ENCODE measurements at regions not wholly inside any gene's neighbourhood (a gene's known extent, or its start where the extent isn't known, plus 50 kb on each side); places are given as distances from the start of the nearest gene placed in this dataset.
"Not testable (repeated sequence)": the region's sequence is repeated elsewhere in the genome, so short reads cannot be mapped to it uniquely, and the experiment has no call there.

GRCh38 chr4:101415962-101416361, 68.6 kb upstream of the PPP3CA start:
- no peak for DNase-seq

- no peak for DNase-seq
These were observed 67.2 kb upstream of the PPP3CA start for GRCh38 chr4:101414496-101414895.

- DNase-seq, result no peak
These were observed 64.6 kb upstream of the PPP3CA start for GRCh38 chr4:101411926-101412325.

- DNase-seq, result not testable (repeated sequence)
These were observed 64.1 kb upstream of the PPP3CA start for GRCh38 chr4:101411281-101411910.

GRCh38 chr4:101400096-101400495, 52.8 kb upstream of the PPP3CA start:
- DNase-seq, result no peak

- no peak for DNase-seq
These were observed 51.5 kb upstream of the PPP3CA start for GRCh38 chr4:101398807-101399206.
